Fibroblast of mammary gland (primary cell): ENCODE measurements at regions not wholly inside any gene's neighbourhood (a gene's known extent, or its start where the extent isn't known, plus 50 kb on each side); places are given as distances from the start of the nearest gene placed in this dataset.

Experiments used
- DNase-seq: peaks from one replicate; pipeline ENCODE4 v3.0.0-alpha.2; 2010; ENCODE audit warnings: low read depth
- H3K4me3 ChIP-seq: 2 replicates; pipeline ENCODE4 v1.5.1; 2011; ENCODE audit warnings: low read depth, mild to moderate bottlenecking, low read length, moderate library complexity; ENCODE audit not compliant: control insufficient read depth
- TF ChIP-seq, protein P1 (sequence below): conservative IDR thresholded peaks from 2 replicates; pipeline ENCODE4 v1.5.1; 2011; ENCODE audit warnings: low read depth, low read length, inconsistent platforms; ENCODE audit not compliant: control insufficient read depth, insufficient read depth

DNA sequence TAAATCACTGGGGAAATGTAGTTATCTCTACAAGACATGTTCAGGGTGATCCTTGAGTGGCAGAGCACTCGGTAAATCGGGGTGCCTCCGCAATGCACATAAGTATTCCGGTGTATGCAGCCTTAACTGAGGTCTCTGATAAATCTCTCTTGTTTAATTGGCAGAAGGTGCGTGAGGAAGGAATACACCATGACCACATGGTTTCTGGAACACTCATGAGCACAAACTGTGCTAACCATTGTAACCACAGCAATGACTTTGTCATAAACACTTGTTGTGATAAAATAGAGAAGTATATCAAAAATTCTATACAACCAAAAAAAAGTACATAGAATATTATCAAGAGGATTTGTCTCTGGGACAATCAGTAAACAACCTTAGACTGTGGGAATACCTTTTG lies 146.8 kb upstream of the DIO2 start:
- peak; percentile 4 for DNase-seq

GRCh38 chr14:80356413-80356812 lies 145.1 kb upstream of the DIO2 start:
- TF ChIP-seq, protein P1, sequence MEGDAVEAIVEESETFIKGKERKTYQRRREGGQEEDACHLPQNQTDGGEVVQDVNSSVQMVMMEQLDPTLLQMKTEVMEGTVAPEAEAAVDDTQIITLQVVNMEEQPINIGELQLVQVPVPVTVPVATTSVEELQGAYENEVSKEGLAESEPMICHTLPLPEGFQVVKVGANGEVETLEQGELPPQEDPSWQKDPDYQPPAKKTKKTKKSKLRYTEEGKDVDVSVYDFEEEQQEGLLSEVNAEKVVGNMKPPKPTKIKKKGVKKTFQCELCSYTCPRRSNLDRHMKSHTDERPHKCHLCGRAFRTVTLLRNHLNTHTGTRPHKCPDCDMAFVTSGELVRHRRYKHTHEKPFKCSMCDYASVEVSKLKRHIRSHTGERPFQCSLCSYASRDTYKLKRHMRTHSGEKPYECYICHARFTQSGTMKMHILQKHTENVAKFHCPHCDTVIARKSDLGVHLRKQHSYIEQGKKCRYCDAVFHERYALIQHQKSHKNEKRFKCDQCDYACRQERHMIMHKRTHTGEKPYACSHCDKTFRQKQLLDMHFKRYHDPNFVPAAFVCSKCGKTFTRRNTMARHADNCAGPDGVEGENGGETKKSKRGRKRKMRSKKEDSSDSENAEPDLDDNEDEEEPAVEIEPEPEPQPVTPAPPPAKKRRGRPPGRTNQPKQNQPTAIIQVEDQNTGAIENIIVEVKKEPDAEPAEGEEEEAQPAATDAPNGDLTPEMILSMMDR, result peak; percentile 51
- peak; percentile 25 for DNase-seq
- no peak overlapping the region for H3K4me3 ChIP-seq

More for the DNA sequence above, 146.8 kb upstream of the DIO2 start:
- TF ChIP-seq, protein P1, result no peak
- H3K4me3 ChIP-seq, result no peak overlapping the region

GRCh38 chr14:80354860-80355581 lies 143.7 kb upstream of the DIO2 start:
- TF ChIP-seq, protein P1, result no peak
- no peak for DNase-seq
- no peak overlapping the region for H3K4me3 ChIP-seq

DNA sequence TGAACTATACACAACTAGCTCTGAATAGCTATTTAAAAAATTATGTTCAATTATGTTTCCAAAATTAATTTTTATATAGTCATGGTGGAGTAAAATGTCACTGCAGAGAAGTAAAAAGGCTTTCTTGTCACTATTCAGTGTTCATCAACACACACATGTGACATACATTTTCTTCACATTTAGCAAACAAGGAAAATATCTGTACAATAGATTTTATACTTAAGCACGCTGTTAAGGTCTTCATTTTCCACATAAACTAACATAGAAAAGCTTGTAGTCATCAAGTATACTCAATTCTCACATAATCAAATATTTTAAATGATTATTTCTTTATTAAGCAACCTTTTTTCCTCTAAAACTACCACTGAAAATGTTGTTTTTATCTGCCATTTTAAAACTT lies 141.2 kb upstream of the DIO2 start:
- DNase-seq, result no peak
- TF ChIP-seq, protein P1, result no peak
- no peak overlapping the region for H3K4me3 ChIP-seq

DNA sequence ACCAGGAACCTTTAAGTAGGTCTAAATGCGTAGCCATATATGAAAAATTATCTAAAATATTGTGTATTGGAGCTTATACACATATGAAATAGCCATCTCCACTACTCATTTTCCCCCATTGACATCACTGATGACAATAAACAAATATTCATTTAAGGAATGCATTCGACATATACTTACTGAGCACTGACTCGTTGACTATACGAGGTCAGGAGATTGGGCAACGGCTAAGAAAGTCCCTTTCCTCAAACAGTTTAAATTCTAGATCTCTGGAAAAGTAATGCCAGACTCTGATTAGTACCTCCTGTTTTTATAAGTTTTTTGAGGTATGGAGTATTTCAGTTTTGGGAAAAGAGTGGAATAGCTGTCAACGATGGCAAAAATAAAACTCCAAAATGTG lies 139.4 kb upstream of the DIO2 start:
- TF ChIP-seq, protein P1, result no peak
- DNase-seq, result peak; percentile 23
- no peak overlapping the region for H3K4me3 ChIP-seq

DNA sequence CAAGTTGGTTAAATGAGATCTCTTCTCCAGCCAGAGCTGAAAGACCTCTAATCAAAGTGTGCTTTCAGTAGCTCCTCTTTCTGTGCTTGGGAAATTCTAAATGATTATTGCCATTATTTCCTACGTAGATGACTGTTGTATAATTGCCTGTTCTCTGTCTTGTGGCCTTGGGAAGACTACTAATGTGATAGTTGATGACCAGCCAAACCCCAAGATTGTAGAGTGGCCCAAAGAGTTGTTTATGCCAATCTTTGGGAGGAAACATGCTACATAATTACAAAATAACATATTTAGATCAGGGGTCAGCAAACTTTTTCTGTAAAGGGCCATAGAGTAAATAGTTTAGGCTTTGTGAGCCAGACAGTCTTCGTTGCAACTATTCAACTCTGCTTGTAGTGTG lies 135.1 kb upstream of the DIO2 start:
- no peak for DNase-seq
- TF ChIP-seq, protein P1, result no peak
- no peak overlapping the region for H3K4me3 ChIP-seq
